GM12875 (cell line): ENCODE measurements at regions not wholly inside any gene's neighbourhood (a gene's known extent, or its start where the extent isn't known, plus 50 kb on each side); places are given as distances from the start of the nearest gene placed in this dataset.
"Not testable (repeated sequence)": the region's sequence is repeated elsewhere in the genome, so short reads cannot be mapped to it uniquely, and the experiment has no call there.

ENCODE experiments used
- H3K4me3 ChIP-seq: one replicate; pipeline ENCODE4 v1.5.1; 2011; ENCODE audit warnings: low read depth, low read length, control low read depth
- TF ChIP-seq, protein P1 (sequence below): IDR thresholded peaks from 2 replicates; pipeline ENCODE4 v1.5.1; 2011; ENCODE audit warnings: low read depth, mild to moderate bottlenecking, control low read depth, inconsistent platforms, low read length, moderate library complexity, borderline replicate concordance; ENCODE audit not compliant: insufficient read depth

DNA sequence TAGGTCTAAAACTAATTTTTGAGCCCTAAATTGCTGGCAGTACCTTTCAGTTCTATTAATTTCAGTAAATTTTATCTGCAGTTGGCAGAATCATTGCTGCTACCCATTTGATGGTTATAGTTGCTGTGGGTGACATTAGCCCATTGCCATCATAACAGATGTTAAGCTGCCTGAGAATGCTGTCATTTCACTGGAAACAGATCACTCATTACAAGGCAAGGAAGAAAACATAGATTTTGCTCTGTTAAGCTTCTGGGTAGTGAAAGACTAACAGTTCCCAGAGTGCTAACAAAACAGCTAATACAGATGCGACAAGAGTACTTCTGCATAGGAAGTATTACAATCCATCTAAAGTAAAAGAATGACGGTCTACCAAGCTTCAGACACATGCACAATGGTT, 213.2 kb downstream of the SPANXN3 start:
- TF ChIP-seq, protein P1, sequence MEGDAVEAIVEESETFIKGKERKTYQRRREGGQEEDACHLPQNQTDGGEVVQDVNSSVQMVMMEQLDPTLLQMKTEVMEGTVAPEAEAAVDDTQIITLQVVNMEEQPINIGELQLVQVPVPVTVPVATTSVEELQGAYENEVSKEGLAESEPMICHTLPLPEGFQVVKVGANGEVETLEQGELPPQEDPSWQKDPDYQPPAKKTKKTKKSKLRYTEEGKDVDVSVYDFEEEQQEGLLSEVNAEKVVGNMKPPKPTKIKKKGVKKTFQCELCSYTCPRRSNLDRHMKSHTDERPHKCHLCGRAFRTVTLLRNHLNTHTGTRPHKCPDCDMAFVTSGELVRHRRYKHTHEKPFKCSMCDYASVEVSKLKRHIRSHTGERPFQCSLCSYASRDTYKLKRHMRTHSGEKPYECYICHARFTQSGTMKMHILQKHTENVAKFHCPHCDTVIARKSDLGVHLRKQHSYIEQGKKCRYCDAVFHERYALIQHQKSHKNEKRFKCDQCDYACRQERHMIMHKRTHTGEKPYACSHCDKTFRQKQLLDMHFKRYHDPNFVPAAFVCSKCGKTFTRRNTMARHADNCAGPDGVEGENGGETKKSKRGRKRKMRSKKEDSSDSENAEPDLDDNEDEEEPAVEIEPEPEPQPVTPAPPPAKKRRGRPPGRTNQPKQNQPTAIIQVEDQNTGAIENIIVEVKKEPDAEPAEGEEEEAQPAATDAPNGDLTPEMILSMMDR, result no peak
- no peak overlapping the region for H3K4me3 ChIP-seq

- H3K4me3 ChIP-seq, result no peak overlapping the region
- TF ChIP-seq, protein P1, result no peak
Observed at GRCh38 chrX:143298663-143299241, 218.5 kb downstream of the SPANXN3 start.

DNA sequence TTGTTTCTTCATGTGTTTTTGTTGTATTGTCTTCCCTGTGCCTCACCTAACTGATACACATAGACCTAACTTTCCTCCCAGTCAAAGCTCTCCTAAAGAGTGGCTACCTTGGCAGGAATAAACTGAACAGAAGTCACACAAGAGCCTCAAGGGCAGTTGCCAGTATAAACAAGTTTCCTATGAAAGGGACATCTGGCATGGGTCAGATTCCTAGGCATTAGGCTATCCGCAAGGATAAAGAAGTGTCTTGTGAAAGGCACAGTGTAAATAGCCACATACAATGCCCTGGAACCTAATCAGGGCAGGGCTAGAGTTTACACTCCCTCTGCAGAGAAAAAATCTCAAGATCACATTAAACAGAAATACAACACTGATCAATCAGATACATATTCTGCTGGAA, 220.8 kb downstream of the SPANXN3 start:
- TF ChIP-seq, protein P1, result no peak
- H3K4me3 ChIP-seq, result no peak overlapping the region

DNA sequence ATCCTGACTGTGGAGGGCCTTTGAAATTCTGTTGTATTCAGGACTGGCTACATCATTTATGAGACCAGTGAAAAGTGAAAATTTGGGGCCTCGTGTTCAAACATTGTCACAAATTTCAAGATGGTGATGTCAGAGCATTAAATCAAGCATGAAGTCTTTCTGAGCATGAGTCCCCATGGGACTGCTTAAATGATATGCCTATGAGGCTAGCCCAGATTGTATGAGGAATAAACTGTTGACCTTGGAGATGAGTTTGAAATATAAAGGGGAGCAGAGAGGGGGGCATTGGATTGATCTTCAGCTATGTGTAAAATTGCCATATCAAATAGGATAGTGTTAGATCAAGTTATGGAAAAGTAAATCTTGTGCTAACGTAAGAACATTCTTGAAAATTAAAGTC, 230.0 kb downstream of the SPANXN3 start:
- TF ChIP-seq, protein P1, result no peak
- no peak overlapping the region for H3K4me3 ChIP-seq

- H3K4me3 ChIP-seq, result no peak overlapping the region
- TF ChIP-seq, protein P1, result no peak
Observed at GRCh38 chrX:143270317-143270716, 244.6 kb downstream of the SPANXN4 start.

DNA sequence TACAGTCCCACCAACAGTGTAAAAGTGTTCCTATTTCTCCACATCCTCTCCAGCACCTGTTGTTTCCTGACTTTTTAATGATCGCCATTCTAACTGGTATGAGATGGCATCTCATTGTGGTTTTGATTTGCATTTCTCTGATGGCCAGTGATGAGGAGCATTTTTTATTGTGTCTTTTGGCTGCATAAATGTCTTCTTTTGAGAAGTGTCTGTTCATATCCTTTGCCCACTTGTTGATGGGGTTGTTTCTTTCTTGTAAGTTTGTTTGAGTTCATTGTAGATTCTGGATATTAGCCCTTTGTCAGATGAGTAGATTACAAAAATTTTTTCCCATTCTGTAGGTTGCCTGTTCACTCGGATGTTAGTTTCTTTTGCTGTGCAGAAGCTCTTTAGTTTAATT, 218.9 kb downstream of the SPANXN4 start:
- H3K4me3 ChIP-seq, result not testable (repeated sequence)

GRCh38 chrX:143240658-143241057, 214.9 kb downstream of the SPANXN4 start:
- no peak overlapping the region for H3K4me3 ChIP-seq
- TF ChIP-seq, protein P1, result no peak

- no peak overlapping the region for H3K4me3 ChIP-seq
- TF ChIP-seq, protein P1, result no peak
Observed at GRCh38 chrX:143231492-143231891, 205.8 kb downstream of the SPANXN4 start.

- H3K4me3 ChIP-seq, result not testable (repeated sequence)
Observed at GRCh38 chrX:143228600-143228999, 202.9 kb downstream of the SPANXN4 start.
